ENCODE measurements at regions not wholly inside any gene's neighbourhood (a gene's known extent, or its start where the extent isn't known, plus 50 kb on each side); places are given as distances from the start of the nearest gene placed in this dataset.
"Not testable (repeated sequence)": the region's sequence is repeated elsewhere in the genome, so short reads cannot be mapped to it uniquely, and the experiment has no call there.

DNA sequence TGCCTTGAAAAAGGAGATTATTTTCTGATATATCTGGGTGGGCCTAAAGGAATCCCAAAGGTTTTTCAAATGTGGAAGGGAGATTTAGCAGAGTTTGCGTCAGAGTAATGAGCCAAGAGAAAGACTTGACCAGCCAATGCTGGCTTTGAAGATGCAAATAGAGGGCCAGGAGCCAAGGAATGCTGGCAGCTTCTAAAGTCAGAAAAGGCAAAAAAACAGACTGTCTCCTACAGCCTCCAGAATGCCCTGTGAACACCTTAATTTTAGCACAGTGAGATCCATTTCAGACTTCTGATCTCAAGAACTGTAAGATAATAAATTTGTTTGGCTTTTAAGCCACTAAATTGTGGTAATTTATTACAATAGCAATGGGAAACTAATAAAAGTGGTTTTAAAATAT lies 122.6 kb upstream of the FREM1 start:
- DNase-seq: no peak

DNA sequence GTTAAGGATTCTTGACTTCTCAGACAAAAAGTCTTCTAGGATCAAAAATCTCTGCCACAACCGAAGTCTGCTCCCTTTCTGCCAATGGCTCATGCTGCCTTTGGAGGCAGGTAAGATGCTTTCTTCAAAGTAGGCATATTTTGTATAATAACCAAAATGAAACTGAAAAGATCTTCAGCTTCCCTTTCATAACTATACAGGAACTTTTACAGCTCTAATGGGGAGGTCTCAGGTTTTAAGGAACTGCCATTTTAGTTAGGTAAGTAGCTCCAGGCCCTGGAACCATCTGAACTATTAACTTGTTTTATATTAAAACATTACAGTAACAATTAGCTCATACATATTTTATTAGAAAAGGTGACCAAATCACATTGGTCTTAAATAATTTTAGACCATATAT lies 110.9 kb upstream of the FREM1 start:
- no peak for DNase-seq

DNA sequence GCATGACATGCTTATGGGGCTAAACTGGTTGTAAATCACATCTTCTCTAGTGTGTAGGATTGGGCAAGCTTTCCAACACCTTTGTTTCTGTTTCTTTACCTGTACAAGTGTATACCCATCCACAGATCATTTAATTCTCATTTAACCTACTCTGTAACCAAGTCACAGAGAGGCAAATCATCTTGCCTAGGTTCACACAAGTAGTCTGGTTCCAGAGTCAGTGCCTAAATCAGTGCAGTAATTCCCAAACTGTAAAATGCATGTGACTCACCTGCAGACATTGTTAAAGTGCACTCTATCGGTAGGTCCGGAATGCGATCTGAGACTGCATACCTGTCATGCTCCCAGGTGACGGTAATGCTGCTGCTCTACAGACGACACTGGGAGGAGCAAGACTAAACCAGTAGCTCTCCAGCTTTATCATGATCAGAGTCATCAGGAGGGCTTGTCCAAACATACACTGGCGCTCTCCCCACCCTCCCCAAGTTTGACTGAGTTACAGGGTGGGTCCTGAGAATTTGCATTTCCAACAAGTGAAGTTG lies 107.9 kb upstream of the FREM1 start:
- DNase-seq: no peak

DNA sequence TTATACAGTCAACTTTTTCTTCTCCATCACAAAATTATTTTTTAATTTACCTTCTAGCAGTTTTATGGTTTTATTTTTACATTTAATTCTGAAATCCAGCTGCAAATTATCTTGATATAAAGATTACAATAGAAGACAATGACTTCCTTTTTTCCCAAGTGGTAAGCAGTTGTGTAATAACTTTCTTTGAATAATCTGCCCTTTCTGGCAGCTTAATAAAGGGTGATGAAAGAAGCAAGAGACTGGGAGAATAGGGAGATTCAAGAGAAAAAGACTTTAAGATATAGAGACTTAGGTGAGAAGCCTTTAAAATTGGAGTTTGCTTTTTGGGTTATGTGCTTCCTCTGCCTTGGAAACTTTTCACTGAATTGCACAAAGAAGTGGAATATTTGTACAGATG lies 100.4 kb upstream of the FREM1 start:
- peak in 1 of 2 donors; percentile 42 for DNase-seq

DNA sequence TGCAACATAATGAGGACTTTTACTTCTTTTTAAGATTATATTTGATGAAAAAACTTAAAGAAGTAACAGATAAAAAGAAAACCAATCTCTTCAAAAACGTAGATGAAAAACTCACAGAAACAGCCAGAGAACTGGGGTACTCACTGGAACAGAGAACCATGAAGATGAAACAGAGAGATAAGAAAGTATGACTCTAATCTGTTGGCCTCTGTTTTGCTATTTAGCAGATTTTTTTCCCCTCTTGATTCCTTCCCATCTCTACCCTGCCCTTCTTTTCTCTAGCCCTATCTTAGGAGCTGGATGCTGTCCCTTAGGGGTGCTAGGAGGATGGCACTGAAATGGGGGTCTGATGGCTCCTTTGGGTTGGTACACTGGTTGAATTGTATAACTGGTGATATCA lies 97.5 kb upstream of the FREM1 start:
- DNase-seq: no peak

DNA sequence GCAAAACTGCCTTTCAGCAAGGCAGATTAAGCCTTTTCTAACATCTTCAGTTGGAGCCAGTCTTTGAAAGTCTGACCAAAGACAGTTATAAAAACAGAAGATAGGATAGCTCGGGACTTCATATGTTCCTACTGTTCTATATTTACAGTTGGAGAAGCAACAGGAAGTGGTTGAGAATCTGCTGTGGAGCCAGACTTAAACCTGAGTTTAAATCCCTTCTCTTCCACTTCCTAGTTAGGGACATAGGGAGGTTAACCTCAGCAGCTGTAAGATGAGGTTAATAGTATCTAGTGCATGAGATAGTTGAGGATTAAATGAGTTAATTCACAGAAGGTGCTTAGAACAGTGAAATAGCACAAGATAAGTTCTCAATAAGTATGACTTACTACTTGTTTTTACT lies 84.5 kb upstream of the FREM1 start:
- no peak for DNase-seq

DNA sequence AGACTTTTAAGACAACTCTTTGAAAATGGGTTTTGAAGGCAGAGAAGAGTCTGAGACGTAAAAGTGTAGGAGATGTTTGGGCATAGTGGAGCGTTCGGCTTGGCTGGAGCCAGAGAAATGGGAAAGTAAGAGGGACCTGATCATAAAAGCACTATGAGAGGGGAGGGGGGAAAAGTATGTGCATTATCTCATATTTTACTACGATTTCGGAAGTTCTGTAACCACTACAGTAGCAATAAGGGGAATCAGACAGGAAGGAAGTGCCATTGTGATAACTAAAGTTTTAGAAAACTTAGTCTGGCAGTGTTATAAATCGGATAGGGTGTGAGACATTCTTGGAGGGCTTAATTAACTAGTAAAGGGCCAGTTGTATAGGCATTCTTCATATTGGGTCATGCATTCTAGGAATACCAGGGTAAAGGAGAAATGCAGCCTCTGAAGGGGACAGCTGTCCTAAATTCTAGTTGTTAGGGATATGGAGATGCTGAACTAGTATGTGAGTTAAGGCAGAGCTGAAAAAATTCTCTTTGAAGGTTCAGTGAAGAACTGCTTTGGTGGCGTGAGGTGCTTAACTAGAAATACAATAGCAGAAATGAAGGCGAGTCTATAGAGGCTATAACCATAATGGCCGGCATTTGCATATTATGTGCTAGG lies 83.8 kb upstream of the FREM1 start:
- DNase-seq: no peak

DNA sequence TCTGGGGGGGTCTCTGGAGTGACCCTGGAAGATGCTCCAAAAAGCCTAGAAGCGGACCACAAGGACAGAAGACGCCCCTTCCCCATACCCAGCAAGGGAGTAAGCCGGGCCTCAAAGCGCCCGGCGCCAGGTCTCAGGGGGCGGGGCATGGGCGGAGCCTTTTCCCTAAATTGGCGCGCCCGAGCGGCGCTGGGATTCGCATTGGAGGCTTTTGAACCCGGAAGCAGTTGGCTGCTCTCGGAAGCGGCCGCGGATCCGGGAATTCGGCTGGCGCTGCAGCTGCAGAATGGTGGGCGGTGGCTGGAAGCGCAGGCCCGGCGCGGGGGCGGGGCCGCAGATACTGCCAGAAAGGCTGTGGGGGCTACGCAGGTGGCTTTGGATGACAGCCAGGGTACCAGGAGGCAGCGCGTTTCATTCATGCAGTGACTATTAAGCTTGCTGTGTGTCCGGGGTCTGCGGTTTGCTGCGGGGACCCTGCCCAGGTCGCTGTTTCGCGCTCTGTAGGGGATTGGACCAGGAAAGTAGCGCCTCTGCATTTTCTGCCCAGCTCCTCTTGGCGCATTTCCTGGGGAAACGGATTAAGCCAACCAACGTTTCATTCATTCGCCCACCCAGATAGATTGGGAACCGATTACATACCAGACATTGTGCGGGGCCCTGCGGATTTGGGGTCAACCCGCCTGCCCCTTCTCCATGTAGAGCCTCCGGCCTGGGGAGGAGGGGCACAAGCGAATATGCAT lies 83.0 kb upstream of the FREM1 start:
- DNase-seq: peak; percentile 40 to 73

DNA sequence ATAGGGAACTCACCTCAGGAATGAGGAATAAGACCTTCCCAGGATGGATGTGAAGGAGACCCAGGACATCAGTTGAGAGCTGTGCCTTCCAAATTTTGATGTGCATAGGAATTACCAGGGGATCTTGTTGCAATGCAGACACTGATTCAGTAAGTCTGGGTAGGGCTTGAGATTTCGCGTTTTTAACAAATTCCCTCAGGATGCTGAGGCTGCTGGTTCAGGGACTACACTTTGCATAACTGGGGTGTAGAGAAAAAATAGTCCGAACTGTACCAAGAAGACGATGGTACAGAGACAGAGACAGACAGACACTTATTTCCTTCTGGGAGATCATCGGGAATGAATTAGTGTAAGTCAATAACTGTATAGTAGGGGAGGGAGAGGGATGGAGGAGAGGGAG lies 82.3 kb upstream of the FREM1 start:
- DNase-seq: no peak

DNA sequence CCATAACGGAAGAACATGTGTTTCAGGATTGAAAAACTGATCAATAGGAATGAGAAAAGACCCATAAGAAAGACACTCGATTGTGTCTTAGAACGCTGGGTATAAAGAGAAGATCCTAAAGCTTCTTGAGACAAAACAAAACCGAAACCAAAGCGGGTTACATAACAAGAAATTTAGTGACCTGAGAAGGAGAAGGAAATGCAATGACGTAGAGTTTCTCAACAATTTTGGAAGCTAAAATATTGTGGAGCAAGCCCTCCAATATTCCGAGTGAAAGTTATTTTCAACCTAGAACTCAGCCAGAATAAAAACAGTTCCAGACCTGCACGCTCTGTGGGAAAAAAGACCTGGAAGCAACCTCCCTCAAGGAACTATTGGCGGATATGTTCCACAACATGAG lies 81.9 kb upstream of the FREM1 start:
- peak; percentile 23 to 64 for DNase-seq

DNA sequence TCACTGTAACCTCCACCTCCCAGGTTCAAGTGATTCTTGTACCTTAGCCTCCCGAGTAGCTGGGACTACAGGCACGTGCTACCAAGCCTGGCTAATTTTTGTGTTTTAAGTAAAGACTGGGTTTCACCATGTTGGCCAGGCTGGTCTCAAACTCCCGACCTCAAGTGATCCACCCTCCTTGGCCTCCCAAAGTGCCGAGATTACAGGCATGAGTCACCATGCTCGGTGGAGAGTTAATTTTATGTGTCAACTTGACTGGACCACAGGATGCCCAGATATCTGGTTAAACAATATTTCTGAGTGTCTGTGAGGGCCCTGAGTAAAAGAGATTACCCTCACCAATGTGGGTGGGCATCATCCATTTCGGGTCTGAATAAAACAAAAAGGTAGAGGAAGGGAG lies 80.4 kb upstream of the FREM1 start:
- not testable (repeated sequence) for DNase-seq

DNA sequence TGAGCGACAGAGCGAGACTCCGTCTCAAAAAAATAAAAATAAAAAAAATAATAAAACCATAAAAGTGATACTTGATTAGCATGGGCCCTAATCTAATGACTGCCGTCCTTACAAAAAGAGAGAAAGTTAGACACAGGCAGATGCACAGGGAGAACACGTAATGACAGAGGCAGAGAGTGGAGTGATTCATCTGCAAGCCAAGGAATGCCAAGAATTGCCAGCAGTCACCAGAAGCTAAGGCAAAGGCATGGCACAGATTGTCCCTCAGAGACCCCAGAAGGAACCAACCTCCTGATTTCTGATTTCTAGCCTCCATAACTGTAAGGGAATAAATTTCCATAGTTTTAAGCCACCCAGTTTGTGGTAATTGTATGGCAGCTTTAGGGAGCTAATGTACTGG lies 79.6 kb upstream of the FREM1 start:
- DNase-seq: no peak

DNA sequence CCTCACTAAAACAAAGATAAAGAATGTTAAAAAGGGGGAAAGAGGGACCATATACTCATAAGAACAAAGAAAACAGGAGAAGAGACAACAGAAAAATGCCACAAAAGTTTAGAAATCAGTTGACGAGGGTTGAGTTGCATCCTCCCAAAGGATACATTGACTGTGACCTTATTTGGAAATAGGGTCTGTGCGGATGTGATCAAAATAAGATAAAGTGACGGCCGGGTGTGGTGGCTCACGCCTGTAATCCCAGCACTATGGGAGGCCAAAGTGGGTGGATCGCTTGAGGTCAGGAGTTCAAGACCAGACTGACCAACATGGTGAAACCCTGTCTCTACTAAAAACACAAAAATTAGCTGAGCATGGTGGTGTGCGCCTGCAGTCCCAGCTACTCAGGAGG lies 79.1 kb upstream of the FREM1 start:
- DNase-seq: not testable (repeated sequence)

DNA sequence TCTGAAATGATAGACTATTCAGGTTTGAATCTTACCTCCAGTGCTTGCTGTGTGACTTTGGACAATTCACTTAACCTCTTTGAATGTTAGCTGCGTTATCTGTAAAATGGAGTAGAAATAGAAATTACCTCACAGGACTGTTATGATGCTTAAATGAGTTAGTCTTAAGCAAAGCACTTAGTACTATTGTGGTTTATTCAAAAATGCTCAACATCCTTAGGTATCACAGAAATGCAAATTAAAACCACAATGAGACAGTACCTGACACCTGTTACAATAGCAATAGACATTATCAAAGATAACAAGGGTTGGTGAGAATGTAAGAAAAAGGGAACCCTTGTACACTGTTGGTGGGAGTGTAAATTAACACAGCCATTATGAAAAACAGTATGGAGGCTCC lies 77.6 kb upstream of the FREM1 start:
- DNase-seq: no peak

DNA sequence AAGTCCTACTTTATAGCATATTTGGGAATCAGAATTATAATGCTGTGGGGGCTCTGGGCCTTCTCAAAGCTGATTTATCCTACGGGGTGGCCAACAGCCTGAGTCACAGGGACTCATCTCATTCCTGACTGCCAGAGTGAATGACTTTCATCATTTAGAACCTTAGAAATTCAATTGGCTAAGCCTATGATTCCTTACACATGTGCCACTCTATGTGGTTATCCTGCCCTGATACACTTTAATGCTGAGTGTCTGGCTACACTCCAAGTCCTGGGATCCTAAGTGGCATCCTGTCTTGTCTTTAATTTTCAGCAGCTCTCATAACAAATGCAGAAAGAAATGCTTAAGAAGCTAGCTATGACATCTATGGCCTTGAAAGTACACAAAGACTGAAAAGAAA lies 75.2 kb upstream of the FREM1 start:
- no peak for DNase-seq

DNA sequence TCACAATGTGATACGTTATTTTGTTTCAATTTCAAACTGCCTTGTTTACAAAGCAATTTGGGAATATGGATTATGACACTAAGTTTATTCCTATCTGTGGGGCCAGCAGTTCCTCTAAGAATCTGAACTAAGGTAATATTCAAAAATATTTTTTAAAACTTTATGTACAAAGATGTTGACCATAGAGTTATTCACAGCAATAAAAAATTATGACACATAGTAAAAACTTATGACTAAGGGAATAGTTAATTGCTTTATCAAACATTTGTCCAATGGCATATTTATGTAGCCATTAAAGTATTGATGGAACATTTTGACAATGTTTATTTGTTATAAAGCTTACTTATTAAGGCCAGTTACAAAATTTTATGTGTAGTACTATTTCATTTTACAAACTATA lies 73.4 kb upstream of the FREM1 start:
- no peak for DNase-seq

DNA sequence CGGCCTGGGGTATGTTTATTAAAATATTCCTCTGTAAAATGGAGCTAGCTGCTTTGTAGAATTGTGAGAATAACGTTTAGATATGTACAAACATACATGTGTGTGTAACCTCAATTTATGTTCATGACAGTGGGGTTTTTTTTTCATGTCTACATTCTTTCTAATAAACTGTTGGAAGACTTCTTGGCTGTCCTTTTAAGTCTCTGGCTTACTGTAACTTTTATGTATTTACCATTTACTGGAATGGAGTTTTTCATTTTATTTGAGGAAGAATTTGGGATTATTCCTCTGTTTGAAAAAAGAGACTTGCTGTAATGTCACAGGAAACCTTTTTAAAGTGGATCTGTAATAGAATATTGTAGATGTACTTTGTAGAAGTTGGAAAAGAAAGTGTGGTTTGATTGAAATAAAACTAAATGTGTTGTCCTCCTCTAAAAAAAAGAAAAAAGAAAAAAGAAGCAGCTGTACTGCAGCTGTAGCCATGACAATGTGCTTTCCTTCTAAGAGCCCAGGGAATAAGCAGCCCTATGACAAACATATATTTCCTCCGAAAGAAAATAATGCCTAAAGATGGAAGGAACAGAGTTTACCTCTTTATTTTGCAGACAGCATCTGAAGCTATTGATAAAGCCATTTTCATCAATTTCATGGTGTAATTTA lies 71.2 kb upstream of the FREM1 start:
- no peak for DNase-seq

DNA sequence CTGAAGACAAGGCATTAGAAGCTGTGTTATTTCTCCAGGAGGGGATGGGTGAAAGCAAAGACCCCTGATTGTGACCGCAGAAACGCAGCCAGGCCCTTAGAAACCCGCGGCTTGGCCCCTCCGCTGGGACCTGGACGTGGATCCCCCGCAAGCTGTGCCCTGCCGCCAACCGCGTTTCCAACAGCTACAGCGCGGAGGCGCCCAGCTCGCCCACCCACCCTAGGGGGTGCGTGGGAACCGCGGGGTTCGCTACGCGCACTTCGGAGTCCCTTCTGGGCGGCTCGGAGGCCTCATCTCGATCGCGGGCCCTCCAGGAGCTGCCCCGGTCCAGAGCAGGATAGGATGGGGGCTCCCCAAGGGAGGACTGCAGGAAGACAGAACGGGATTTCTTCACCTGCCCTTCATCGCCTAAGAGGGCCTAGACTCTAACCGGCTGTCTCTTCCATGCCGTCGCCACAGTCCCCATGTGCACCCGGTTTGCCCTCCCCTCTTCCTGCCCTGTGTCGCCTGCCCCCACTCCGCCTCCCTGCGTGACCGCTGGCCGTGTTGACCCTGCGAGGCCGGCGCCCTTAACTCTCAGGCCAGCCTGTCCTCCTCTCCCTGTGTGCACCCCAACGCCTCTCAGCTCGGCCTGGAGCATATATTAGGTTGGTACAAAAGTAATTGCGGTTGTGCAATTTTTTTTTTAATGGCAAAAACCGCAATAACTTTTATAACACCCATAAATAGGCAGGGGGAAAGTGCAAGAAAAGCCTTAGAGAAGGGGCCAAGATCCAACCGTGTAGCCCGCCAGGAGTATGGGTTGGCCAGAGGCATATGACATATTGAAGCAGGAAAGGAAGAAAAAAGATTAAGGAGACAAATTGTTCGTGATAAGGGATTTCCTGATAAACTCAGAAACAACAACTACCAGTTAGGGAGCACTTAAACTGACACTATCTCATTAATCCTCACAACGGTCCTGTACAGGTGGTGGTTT lies 68.1 kb upstream of the FREM1 start:
- no peak for DNase-seq

DNA sequence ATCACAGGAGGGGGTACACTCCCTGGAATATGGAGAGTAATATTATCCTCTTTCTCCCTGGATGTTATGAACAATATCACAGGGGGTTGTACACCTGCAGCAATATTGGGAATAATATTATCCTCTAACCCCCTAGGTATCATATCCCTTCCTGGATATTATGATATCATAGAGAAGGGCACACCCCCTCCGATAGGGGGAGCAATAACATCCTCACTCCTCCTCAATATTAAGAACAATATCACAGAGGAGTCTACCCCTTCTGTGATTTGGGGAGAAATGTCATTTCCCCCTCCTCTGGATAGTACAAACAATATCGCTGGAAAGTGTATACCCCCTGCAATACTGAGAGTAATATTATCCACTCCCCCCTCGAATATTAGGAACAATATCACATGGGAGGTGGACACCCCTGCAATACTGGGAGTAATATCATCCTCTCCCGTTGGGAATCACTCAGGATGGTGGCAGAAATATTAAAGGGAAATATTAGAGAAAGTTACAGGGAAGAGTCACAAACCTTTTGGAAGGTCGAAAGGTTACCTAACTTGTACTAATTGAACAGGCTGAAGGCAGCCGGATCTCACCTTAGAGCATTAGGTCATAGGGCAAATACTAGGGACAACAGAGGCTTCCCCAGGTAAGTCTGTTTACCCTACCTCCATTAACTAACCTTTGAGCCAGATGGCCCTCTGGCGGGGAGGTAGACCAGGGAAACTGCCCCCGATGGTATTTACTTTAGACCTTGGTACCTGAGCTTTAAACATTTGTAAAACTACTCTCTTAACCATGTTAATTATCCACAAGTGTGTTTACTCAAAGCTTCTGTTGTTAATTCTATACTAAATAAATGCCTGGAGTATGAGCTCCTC lies 57.5 kb upstream of the FREM1 start:
- DNase-seq: no peak

DNA sequence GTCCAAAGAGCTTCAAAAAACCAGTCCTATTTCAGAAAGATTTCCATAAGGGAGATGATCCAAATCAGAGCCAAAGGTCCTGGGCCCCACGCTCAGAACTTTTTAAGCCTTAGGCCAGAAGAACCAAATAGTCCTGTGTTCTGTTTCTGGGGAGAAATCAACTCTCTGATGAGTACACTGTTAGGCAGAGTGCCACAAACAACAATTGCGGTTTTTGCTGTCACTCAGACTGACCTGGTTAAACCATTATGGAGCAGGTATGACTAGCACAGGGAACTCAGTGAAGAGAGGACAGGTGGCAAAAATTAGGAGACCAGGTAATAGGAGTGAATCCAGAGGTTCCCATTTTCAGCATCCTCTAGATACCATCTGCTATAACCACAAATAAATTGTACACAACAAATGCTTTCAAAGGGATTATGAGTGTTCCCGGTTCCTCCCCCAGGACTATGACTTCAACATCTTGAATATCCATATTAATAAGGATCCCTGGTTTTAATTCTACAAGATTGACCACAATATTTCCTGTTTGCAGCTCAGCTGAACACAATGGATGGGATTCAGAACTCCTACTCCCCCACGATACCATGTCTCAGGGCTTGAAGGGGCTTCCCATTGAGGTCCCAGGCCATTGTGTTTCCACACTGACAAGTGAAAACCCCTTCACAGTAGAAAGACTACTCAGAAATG lies 52.1 kb upstream of the FREM1 start:
- no peak for DNase-seq
